ENCODE measurements at regions not wholly inside any gene's neighbourhood (a gene's known extent, or its start where the extent isn't known, plus 50 kb on each side); places are given as distances from the start of the nearest gene placed in this dataset.

DNA sequence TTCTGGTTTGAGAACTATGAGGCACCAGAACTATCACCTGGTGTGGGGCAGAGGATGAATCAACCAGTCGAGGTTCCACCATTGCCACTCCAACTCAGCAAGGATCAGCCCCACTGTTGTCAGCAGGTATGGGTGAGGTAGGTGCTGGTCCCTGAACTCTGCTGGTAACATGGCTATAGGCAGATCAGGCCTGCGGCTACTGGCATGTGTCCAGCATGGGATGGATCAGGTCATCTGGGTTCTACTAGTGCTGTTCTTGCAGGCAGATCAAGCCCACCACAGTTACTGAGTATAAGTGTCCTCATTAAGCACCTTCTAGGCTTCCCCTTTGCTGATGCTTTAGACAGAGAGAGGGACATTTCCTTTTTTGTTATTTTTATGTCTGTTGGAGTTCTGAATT is 71.7 kb downstream of the GABRA6 start:
- ChIA-PET CTCF (no interaction called here), POLR2A (no interaction called here)
- DNase-seq (ENCODE audit: low read depth): no peak
- Histone ChIP-seq H3K36me3 (ENCODE audit: control insufficient read depth, insufficient read depth, low read length) (no peaks in the 10 kb centered on the region), H3K4me3 (ENCODE audit: low read depth, low read length) (no peak overlapping the region), H3K27me3 (ENCODE audit: control insufficient read depth, insufficient read depth, low read length) (no peaks in the 10 kb centered on the region)
- no peak for TF ChIP-seq CTCF (IDR thresholded peaks at IDR 0.05; ENCODE audit: insufficient read depth, low read depth, low read length)

- Histone ChIP-seq H3K36me3 (ENCODE audit: control insufficient read depth, insufficient read depth, low read length) (no peaks in the 10 kb centered on the region), H3K27me3 (ENCODE audit: control insufficient read depth, insufficient read depth, low read length) (no peaks in the 10 kb centered on the region), H3K4me3 (ENCODE audit: low read depth, low read length) (no peak overlapping the region)
- no peak for DNase-seq (ENCODE audit: low read depth)
- TF ChIP-seq CTCF (IDR thresholded peaks at IDR 0.05; ENCODE audit: insufficient read depth, low read depth, low read length): no peak
- ChIA-PET CTCF (interaction anchor here (0.6 kb wide), 1 partner anchor 277 kb away, joined by 3 read pairs; no protein-coding TSS in a partner anchor), POLR2A (no interaction called here)
Observed at GRCh38 chr5:161763571-161763970, 78.0 kb downstream of the GABRA6 start.

- ChIA-PET CTCF (interaction anchor here (0.6 kb wide), 1 partner anchor 132 kb away, joined by 5 read pairs; no protein-coding TSS in a partner anchor), POLR2A (no interaction called here)
- no peak for DNase-seq (ENCODE audit: low read depth)
- no peak for TF ChIP-seq CTCF (IDR thresholded peaks at IDR 0.05; ENCODE audit: insufficient read depth, low read depth, low read length)
- H3K4me3 ChIP-seq (ENCODE audit: low read depth, low read length): no peak overlapping the region
- H3K36me3 ChIP-seq (ENCODE audit: control insufficient read depth, insufficient read depth, low read length): no peaks in the 10 kb centered on the region
- no peaks in the 10 kb centered on the region for H3K27me3 ChIP-seq (ENCODE audit: control insufficient read depth, insufficient read depth, low read length)
Observed at GRCh38 chr5:161765611-161766010, 80.1 kb downstream of the GABRA6 start.

DNA sequence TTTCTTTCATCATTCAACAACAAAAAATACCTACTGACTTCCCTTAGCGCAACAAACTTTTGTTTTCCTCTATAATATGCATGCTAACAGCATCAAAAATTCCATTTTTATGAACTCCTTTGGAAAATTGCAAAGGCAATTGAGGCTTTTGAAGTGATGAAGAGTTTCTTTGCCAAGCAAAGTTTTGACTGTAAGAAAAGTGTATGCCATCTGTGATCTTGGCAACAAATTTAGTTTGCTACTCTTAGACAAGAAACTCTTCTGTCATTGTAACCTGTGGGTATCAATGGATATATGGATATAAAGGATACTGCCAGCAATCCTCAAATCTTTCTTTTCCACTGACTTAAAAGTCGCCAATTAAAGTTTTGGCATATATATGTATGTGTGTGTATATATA is 72.0 kb upstream of the GABRA1 start:
- Histone ChIP-seq H3K27me3 (ENCODE audit: control insufficient read depth, insufficient read depth, low read length) (no peaks in the 10 kb centered on the region), H3K4me3 (ENCODE audit: low read depth, low read length) (no peak overlapping the region), H3K36me3 (ENCODE audit: control insufficient read depth, insufficient read depth, low read length) (no peaks in the 10 kb centered on the region)
- CTCF ChIA-PET: no interaction called here
- no peak for TF ChIP-seq CTCF (IDR thresholded peaks at IDR 0.05; ENCODE audit: insufficient read depth, low read depth, low read length)
- POLR2A ChIA-PET: no interaction called here
- DNase-seq (ENCODE audit: low read depth): no peak

GRCh38 chr5:161778796-161779195 is 69.1 kb upstream of the GABRA1 start:
- Histone ChIP-seq H3K36me3 (ENCODE audit: control insufficient read depth, insufficient read depth, low read length) (no peaks in the 10 kb centered on the region), H3K4me3 (ENCODE audit: low read depth, low read length) (no peak overlapping the region), H3K27me3 (ENCODE audit: control insufficient read depth, insufficient read depth, low read length) (no peaks in the 10 kb centered on the region)
- CTCF ChIA-PET: no interaction called here
- no peak for TF ChIP-seq CTCF (IDR thresholded peaks at IDR 0.05; ENCODE audit: insufficient read depth, low read depth, low read length)
- DNase-seq (ENCODE audit: low read depth): no peak
- POLR2A ChIA-PET: no interaction called here
